Hematopoietic multipotent progenitor cell treated with erythropoietin and hydrocortisone succinate and interleukin-3 and kit ligand, for 6 days (in vitro differentiated cells): ENCODE measurements at regions not wholly inside any gene's neighbourhood (a gene's known extent, or its start where the extent isn't known, plus 50 kb on each side); places are given as distances from the start of the nearest gene placed in this dataset.
A peak's percentile ranks its signal among the peaks of the same experiment; 100 is the strongest.

Experiments
- DNase-seq: peaks from one replicate; pipeline ENCODE4 v3.0.0-alpha.2; 2015

GRCh38 chr16:86377251-86378022 lies 132.9 kb upstream of the FOXF1 start:
- no peak for DNase-seq

- no peak for DNase-seq
Measured at GRCh38 chr16:86378128-86378527, 132.2 kb upstream of the FOXF1 start.

DNA sequence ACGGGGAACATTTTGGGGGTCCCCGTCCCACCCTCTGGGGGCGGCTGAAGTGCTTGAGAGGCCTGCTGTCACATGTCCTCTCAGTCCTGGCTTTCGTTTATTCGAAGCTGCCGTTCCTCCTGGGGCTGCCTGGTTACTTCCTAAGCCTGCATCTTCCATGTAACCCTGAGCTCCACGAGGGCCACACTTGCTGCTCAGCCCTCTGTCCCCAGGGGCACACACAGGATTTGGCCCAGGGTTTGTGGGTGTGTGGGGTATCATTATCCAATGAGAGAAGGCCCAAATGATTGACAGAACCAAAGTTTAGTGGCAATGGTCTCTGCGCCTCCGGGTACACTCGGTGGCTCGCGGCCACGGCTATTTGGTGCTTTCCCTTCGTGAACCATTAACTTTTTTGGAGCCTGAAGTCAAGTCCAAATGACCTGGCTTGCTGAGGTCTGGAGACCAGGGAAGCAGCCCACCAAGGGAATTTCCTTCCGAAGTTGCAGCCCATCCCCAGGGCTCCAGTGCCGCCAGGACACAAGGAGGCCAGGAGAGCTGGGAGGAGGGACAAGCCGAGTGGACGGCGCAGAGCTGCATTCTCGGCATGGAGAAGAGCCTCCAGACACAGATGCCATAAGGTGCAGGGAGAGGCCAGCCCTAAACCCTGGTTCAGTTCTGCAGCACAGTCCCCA lies 131.4 kb upstream of the FOXF1 start:
- DNase-seq = no peak

DNA sequence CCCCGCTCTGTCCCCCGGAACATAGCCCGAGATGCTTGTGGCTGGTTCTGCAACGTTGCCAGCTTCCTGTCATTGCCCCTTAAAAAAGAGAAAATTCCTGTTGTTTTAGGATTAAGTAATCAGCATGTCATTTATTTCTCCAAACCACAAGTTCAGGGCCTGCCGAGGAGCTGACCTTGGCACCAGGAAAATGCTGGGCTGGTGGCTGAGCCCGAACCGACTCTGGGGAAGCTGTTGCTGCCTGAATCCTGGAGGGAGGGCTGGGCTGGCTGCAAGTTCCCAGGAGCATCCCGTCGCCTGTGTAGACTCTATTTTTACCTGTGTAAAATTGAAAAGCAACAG lies 130.9 kb upstream of the FOXF1 start:
- no peak for DNase-seq

GRCh38 chr16:86380030-86380429 lies 130.3 kb upstream of the FOXF1 start:
- DNase-seq = no peak

DNA sequence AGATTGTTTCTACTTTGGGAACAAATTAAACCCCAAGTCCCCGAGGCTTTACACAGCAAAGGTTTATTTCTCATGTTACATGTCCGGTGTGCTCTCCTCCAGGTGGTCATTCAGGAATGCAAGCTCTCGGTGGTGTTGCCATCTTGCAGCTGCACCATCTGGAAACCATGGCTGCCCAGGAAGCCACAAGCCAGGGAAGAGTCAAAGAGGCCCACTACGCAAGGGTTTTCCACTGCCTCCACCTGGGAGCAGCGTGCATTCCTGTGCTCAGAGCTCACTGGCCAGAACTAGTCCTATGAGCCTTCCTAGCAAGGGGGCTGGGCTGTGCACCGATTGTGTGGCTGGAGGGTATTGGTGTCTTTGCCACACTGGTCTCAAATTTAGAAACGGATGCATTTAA lies 128.8 kb upstream of the FOXF1 start:
- no peak for DNase-seq

DNA sequence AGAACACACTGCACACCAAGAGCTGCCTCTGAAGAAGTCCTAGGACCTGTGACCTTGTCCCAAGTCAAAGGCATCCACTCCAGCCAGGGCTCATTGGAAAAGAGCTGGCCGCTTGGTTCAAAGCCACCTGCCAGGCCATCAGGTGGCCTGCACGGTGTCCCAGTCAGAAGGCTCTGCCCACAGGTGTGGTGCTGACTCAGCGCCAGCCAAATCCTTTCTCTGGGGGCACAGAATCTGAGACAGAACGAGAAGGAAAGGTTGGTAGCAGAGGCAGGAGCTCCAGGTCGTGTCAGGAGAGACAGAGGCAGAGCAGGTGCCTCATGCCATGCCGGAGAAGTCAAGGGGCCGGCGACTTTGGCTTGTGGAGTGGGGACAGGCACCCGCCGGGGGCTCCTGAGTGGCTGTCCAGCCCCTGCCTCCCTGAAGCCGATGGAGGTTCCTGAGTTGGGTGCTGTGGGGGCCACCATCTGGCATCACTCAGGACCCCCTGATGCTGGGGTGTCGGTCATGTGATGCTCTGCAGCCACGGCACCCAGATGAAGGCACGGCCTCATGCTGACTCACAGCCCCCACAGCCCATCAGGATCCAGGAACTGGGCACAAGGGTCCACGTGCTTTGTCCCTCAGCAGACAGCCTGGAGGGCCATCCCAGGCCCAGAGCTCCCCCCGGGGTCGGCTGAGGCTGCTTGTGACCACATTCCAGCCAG lies 128.1 kb upstream of the FOXF1 start:
- no peak for DNase-seq

- DNase-seq = no peak
Measured at GRCh38 chr16:86382774-86383407, 127.4 kb upstream of the FOXF1 start.

- peak; percentile 25 for DNase-seq
Measured at GRCh38 chr16:86383488-86384262, 126.7 kb upstream of the FOXF1 start.

- no peak for DNase-seq
Measured at GRCh38 chr16:86384263-86384649, 126.1 kb upstream of the FOXF1 start.

GRCh38 chr16:86384980-86385379 lies 125.3 kb upstream of the FOXF1 start:
- no peak for DNase-seq

- no peak for DNase-seq
Measured at GRCh38 chr16:86387468-86388440, 122.6 kb upstream of the FOXF1 start.

- DNase-seq = no peak
Measured at GRCh38 chr16:86388976-86389375, 121.4 kb upstream of the FOXF1 start.

- no peak for DNase-seq
Measured at GRCh38 chr16:86389566-86390328, 120.6 kb upstream of the FOXF1 start.

GRCh38 chr16:86390335-86390734 lies 120.0 kb upstream of the FOXF1 start:
- no peak for DNase-seq

DNA sequence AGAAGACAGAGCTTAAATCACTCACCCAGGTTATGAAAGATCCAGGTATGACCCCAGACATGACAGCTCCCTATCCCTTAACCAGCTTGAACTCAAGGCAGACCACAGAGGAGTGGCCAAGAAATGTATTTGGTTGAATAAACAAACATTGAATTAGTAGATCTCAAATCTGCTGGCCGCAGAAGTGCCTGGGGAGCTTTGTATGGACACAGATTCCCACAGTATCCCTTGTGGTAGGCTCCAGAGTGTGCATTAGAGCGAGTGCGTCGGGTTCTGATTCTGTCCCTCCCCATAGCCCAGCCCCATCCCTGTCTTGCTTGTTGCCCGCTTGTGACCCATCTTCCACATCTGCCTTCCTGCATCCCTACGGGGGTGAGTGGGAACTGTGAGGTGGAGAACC lies 118.8 kb upstream of the FOXF1 start:
- no peak for DNase-seq

DNA sequence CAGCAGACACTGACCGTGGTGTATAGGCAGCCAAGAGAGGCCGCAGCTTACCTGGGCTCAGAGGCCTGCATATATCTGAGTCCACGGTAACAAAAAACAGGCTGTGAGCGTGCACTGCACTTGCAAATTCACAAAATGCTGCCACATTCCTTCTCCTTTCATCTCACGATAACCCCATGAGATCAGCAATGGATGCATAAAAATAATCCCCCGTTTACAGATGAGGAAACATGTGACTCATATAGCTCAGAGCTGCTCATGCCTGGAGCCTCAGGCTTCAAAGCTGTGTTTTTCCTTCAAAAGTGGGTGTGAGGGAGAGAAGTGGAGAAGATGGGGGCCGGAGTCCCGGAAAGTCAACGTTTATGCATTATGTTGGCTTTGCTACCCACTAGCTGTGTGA lies 118.3 kb upstream of the FOXF1 start:
- DNase-seq = no peak

- no peak for DNase-seq
Measured at GRCh38 chr16:86392436-86393152, 117.7 kb upstream of the FOXF1 start.

GRCh38 chr16:86393907-86394626 lies 116.3 kb upstream of the FOXF1 start:
- no peak for DNase-seq
